Activated T-cell treated with anti-CD3 and anti-CD28 coated beads, Interleukin-2, amount 50 U/mL, for 4 hours (primary cell): ENCODE measurements at regions not wholly inside any gene's neighbourhood (a gene's known extent, or its start where the extent isn't known, plus 50 kb on each side); places are given as distances from the start of the nearest gene placed in this dataset.

Experiments used
- ATAC-seq, 2 donors: fragments of 200-7000 bp; cut with Tn5 transposase; one replicate each; pipeline ENCODE4 v1.10.0; 2021
- DNase-seq: peaks from one replicate; pipeline ENCODE4 v3.0.0-alpha.2; 2020
- H3K27me3 Mint-ChIP-seq: one replicate; pipeline ENCODE4 v1.8.0; 2021; ENCODE audit warnings: low read depth, mixed read lengths
- H3K36me3 Mint-ChIP-seq: one replicate; pipeline ENCODE4 v1.8.0; 2022; ENCODE audit warnings: mixed read lengths; ENCODE audit not compliant: insufficient read depth
- H3K4me1 Mint-ChIP-seq: one replicate; pipeline ENCODE4 v1.8.0; 2021; ENCODE audit warnings: low read depth, mixed read lengths
- H3K4me3 Mint-ChIP-seq: one replicate; pipeline ENCODE4 v1.8.0; 2021; ENCODE audit warnings: mild to moderate bottlenecking, moderate library complexity, mixed read lengths
- H3K9me3 Mint-ChIP-seq: one replicate; pipeline ENCODE4 v1.8.0; 2021; ENCODE audit warnings: mixed read lengths

- no peaks in the 10 kb centered on the region for H3K27me3 Mint-ChIP-seq
- ATAC-seq = no peak
- H3K36me3 Mint-ChIP-seq = no peaks in the 10 kb centered on the region
Measured at GRCh38 chr10:3532644-3533043, 252.4 kb downstream of the KLF6 start.

GRCh38 chr10:3531670-3532069 is 253.3 kb downstream of the KLF6 start:
- no peak for DNase-seq
- Mint-ChIP-seq H3K4me3 (no peak overlapping the region), H3K27me3 (no peaks in the 10 kb centered on the region), H3K9me3 (no peaks in the 10 kb centered on the region), H3K4me1 (no peaks in the 10 kb centered on the region), H3K36me3 (no peaks in the 10 kb centered on the region)
- ATAC-seq = no peak

More at GRCh38 chr10:3532644-3533043, 252.4 kb downstream of the KLF6 start:
- Mint-ChIP-seq H3K9me3 (no peaks in the 10 kb centered on the region), H3K4me1 (no peaks in the 10 kb centered on the region), H3K4me3 (no peak overlapping the region)
- no peak for DNase-seq

GRCh38 chr10:3530783-3531645 is 254.0 kb downstream of the KLF6 start:
- Mint-ChIP-seq H3K9me3 (no peaks in the 10 kb centered on the region), H3K4me3 (no peak overlapping the region)

GRCh38 chr10:3530346-3530745 is 254.7 kb downstream of the KLF6 start:
- ATAC-seq = no peak
- Mint-ChIP-seq H3K9me3 (no peaks in the 10 kb centered on the region), H3K4me3 (no peak overlapping the region), H3K36me3 (no peaks in the 10 kb centered on the region), H3K4me1 (no peaks in the 10 kb centered on the region), H3K27me3 (no peaks in the 10 kb centered on the region)
- DNase-seq = no peak

More at GRCh38 chr10:3530783-3531645, 254.0 kb downstream of the KLF6 start:
- Mint-ChIP-seq H3K27me3 (no peaks in the 10 kb centered on the region), H3K4me1 (no peaks in the 10 kb centered on the region), H3K36me3 (no peaks in the 10 kb centered on the region)
- DNase-seq (no peak), ATAC-seq (no peak)

GRCh38 chr10:3529691-3530090 is 255.3 kb downstream of the KLF6 start:
- Mint-ChIP-seq H3K9me3 (no peaks in the 10 kb centered on the region), H3K4me1 (no peaks in the 10 kb centered on the region), H3K27me3 (no peaks in the 10 kb centered on the region), H3K4me3 (no peak overlapping the region), H3K36me3 (no peaks in the 10 kb centered on the region)
- DNase-seq = no peak
- no peak for ATAC-seq

- Mint-ChIP-seq H3K4me1 (no peaks in the 10 kb centered on the region), H3K36me3 (no peaks in the 10 kb centered on the region), H3K9me3 (no peaks in the 10 kb centered on the region), H3K27me3 (no peaks in the 10 kb centered on the region), H3K4me3 (no peak overlapping the region)
- DNase-seq = no peak
- ATAC-seq = no peak
Measured at GRCh38 chr10:3528823-3529403, 256.1 kb downstream of the KLF6 start.

GRCh38 chr10:3528271-3528670 is 256.7 kb downstream of the KLF6 start:
- Mint-ChIP-seq H3K9me3 (no peaks in the 10 kb centered on the region), H3K4me3 (no peak overlapping the region), H3K4me1 (no peaks in the 10 kb centered on the region), H3K27me3 (no peaks in the 10 kb centered on the region), H3K36me3 (no peaks in the 10 kb centered on the region)
- DNase-seq = no peak
- ATAC-seq = no peak

- Mint-ChIP-seq H3K36me3 (no peaks in the 10 kb centered on the region), H3K27me3 (no peaks in the 10 kb centered on the region), H3K4me3 (no peak overlapping the region), H3K4me1 (no peaks in the 10 kb centered on the region), H3K9me3 (no peaks in the 10 kb centered on the region)
- ATAC-seq (no peak), DNase-seq (no peak)
Measured at GRCh38 chr10:3527869-3528268, 257.1 kb downstream of the KLF6 start.

GRCh38 chr10:3526727-3527501 is 258.1 kb downstream of the KLF6 start:
- H3K27me3 Mint-ChIP-seq = no peaks in the 10 kb centered on the region
- no peak overlapping the region for H3K4me3 Mint-ChIP-seq
- no peaks in the 10 kb centered on the region for H3K9me3 Mint-ChIP-seq
- ATAC-seq (peak in 1 of 2 donors; percentile 14), DNase-seq (no peak)
- H3K4me1 Mint-ChIP-seq = no peaks in the 10 kb centered on the region
- H3K36me3 Mint-ChIP-seq = no peaks in the 10 kb centered on the region

GRCh38 chr10:3525832-3526449 is 259.1 kb downstream of the KLF6 start:
- no peaks in the 10 kb centered on the region for H3K4me1 Mint-ChIP-seq
- no peaks in the 10 kb centered on the region for H3K27me3 Mint-ChIP-seq
- H3K9me3 Mint-ChIP-seq = no peaks in the 10 kb centered on the region
- DNase-seq (no peak), ATAC-seq (no peak)
- no peak overlapping the region for H3K4me3 Mint-ChIP-seq
- H3K36me3 Mint-ChIP-seq = no peaks in the 10 kb centered on the region

- H3K4me1 Mint-ChIP-seq = no peaks in the 10 kb centered on the region
- DNase-seq = no peak
- H3K27me3 Mint-ChIP-seq = no peaks in the 10 kb centered on the region
- no peak for ATAC-seq
- no peaks in the 10 kb centered on the region for H3K36me3 Mint-ChIP-seq
- H3K9me3 Mint-ChIP-seq = no peaks in the 10 kb centered on the region
- no peak overlapping the region for H3K4me3 Mint-ChIP-seq
Measured at GRCh38 chr10:3524086-3524960, 260.7 kb downstream of the KLF6 start.

- Mint-ChIP-seq H3K27me3 (no peaks in the 10 kb centered on the region), H3K36me3 (no peaks in the 10 kb centered on the region), H3K4me1 (no peaks in the 10 kb centered on the region), H3K4me3 (no peak overlapping the region), H3K9me3 (no peaks in the 10 kb centered on the region)
- ATAC-seq (no peak), DNase-seq (no peak)
Measured at GRCh38 chr10:3523309-3524050, 261.5 kb downstream of the KLF6 start.

- Mint-ChIP-seq H3K4me1 (peaks cover 3% of the 10 kb centered on the region), H3K36me3 (no peaks in the 10 kb centered on the region), H3K4me3 (no peak overlapping the region), H3K9me3 (no peaks in the 10 kb centered on the region), H3K27me3 (peaks cover 2% of the 10 kb centered on the region)
- ATAC-seq (no peak), DNase-seq (no peak)
Measured at GRCh38 chr10:3516923-3517255, 268.1 kb downstream of the KLF6 start.
